Mammary epithelial cell (primary cell): ENCODE measurements at regions not wholly inside any gene's neighbourhood (a gene's known extent, or its start where the extent isn't known, plus 50 kb on each side); places are given as distances from the start of the nearest gene placed in this dataset.

Experiments used
- EZH2 ChIP-seq: IDR thresholded peaks from 2 replicates; pipeline ENCODE4 v1.6.1; 2012; ENCODE audit warnings: low read length, inconsistent platforms, borderline replicate concordance
- TF ChIP-seq, protein P1 (sequence below), 2 donors: IDR thresholded peaks in 1 of 2; conservative IDR thresholded peaks in 1 of 2; 2 replicates each; pipeline ENCODE4 v1.5.1; 2011 to 2012; ENCODE audit warnings: inconsistent platforms in 2 of 2, low read length in 2 of 2, mild to moderate bottlenecking in 2 of 2, control low read depth in 1 of 2, low read depth in 1 of 2; ENCODE audit not compliant: insufficient read depth in 1 of 2; ENCODE audit errors: extremely low read depth in 1 of 2

DNA sequence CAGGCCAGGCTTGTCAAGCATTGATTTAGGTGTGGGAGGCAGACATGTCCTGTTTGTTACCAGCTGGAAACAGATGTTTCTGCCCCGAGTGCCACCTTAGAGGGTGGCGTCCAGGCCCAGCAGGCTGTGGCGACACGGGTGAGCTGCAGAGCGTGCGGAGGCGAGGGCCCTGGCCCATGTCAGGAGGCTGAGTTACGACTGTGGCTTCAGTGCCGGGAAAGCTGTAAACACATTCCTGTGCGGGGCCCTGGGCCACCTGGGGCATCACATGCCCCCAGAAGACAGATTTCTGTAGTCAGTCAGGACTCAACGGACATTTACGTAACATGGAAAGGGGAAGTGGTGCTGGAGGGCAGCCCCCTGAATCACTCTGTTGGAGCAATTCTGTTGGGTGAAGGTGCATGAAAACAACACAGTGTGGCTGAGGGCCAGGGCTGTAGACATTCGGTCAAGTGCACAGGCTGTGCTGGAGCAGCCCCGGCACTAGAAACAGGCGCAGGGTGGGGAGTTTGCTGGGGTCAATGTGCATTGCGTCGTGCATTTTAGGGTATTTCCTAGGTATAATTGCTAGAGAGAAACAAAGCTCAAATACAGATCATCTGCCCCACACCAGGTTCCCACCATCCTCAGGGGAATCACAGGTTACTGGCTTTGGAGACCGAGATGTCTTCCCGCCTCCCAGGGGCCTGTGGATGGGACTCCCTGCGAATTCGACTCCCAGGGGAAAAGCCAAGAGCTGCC, 291.8 kb downstream of the TMEM121 start:
- TF ChIP-seq, protein P1, sequence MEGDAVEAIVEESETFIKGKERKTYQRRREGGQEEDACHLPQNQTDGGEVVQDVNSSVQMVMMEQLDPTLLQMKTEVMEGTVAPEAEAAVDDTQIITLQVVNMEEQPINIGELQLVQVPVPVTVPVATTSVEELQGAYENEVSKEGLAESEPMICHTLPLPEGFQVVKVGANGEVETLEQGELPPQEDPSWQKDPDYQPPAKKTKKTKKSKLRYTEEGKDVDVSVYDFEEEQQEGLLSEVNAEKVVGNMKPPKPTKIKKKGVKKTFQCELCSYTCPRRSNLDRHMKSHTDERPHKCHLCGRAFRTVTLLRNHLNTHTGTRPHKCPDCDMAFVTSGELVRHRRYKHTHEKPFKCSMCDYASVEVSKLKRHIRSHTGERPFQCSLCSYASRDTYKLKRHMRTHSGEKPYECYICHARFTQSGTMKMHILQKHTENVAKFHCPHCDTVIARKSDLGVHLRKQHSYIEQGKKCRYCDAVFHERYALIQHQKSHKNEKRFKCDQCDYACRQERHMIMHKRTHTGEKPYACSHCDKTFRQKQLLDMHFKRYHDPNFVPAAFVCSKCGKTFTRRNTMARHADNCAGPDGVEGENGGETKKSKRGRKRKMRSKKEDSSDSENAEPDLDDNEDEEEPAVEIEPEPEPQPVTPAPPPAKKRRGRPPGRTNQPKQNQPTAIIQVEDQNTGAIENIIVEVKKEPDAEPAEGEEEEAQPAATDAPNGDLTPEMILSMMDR (conservative IDR thresholded peaks at IDR 0.05 in 1 of 2, IDR thresholded peaks at IDR 0.05 in 1 of 2; ENCODE audit: extremely low read depth in 1 of 2, insufficient read depth in 1 of 2, low read depth in 1 of 2, low read length in 2 of 2) = no peak
- TF ChIP-seq EZH2 = no peak
